Tibial nerve (tissue), 3 donors: ENCODE measurements at regions not wholly inside any gene's neighbourhood (a gene's known extent, or its start where the extent isn't known, plus 50 kb on each side); places are given as distances from the start of the nearest gene placed in this dataset.

Experiments
- EP300 ChIP-seq, 2 donors: sonication (generic); formaldehyde crosslinking; IDR thresholded peaks; one replicate each; pipeline ENCODE4 v1.6.1; 2017; ENCODE audit warnings: antibody characterized with exemption in 2 of 2, mild to moderate bottlenecking in 1 of 2
- POLR2A ChIP-seq, 2 donors: fragments of 450-650 bp; IDR thresholded peaks; one replicate each; pipeline ENCODE4 v1.6.1; 2017; ENCODE audit warnings: antibody characterized with exemption in 2 of 2, mild to moderate bottlenecking in 2 of 2, moderate library complexity in 2 of 2

DNA sequence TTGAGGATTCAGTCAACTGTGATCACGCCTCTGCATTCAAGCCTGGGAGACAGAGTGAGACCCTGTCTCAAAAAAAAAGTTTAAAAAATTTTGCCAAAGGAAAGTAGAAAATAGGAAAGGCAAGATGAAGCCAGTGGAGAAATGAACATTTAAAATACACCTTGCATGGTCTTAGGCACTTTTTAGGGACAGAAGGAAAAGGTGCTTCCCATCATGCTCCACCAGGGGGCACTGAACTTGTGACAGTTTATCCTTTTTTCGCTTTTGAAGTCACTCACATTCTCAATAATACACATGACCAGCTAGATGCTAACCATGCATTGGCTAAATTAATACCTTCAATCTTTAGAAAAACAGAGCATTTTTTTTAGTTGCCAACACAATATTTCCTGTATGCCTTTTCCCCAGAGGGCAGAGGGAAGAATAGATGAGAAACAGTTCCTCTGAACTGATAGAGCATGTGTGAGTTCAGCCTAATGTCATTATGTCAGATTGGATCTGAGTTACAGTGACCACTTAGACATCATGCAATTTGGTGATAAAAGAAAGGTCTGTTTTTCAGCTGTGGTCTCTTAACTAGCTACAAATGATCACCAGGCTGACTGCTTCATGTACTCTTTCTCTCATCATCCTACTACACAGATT is 221.8 kb upstream of the SSTR1 start:
- no peak for TF ChIP-seq POLR2A (IDR thresholded peaks at IDR 0.05)
- TF ChIP-seq EP300 (IDR thresholded peaks at IDR 0.05), result no peak
